ENCODE measurements at regions not wholly inside any gene's neighbourhood (a gene's known extent, or its start where the extent isn't known, plus 50 kb on each side); places are given as distances from the start of the nearest gene placed in this dataset.

- no peak for DNase-seq (ENCODE audit: low read depth)
- no peak overlapping the region for H3K4me3 ChIP-seq (ENCODE audit: low read depth, low read length)
- TF ChIP-seq MYC (IDR thresholded peaks at IDR 0.05; ENCODE audit: low read depth, low read length) (no peak), POLR2A (IDR thresholded peaks at IDR 0.05; ENCODE audit: extremely low read depth, insufficient read length) (no peak)
- TF ChIP-seq, protein P1, sequence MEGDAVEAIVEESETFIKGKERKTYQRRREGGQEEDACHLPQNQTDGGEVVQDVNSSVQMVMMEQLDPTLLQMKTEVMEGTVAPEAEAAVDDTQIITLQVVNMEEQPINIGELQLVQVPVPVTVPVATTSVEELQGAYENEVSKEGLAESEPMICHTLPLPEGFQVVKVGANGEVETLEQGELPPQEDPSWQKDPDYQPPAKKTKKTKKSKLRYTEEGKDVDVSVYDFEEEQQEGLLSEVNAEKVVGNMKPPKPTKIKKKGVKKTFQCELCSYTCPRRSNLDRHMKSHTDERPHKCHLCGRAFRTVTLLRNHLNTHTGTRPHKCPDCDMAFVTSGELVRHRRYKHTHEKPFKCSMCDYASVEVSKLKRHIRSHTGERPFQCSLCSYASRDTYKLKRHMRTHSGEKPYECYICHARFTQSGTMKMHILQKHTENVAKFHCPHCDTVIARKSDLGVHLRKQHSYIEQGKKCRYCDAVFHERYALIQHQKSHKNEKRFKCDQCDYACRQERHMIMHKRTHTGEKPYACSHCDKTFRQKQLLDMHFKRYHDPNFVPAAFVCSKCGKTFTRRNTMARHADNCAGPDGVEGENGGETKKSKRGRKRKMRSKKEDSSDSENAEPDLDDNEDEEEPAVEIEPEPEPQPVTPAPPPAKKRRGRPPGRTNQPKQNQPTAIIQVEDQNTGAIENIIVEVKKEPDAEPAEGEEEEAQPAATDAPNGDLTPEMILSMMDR (IDR thresholded peaks at IDR 0.05; ENCODE audit: low read depth, low read length): no peak
- TF ChIP-seq, protein P2, sequence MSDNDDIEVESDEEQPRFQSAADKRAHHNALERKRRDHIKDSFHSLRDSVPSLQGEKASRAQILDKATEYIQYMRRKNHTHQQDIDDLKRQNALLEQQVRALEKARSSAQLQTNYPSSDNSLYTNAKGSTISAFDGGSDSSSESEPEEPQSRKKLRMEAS (IDR thresholded peaks at IDR 0.05; ENCODE audit: low read depth, low read length): no peak
Observed at GRCh38 chr12:24244801-24245200, 295.3 kb upstream of the SOX5 start.

GRCh38 chr12:24244231-24244630, 294.8 kb upstream of the SOX5 start:
- DNase-seq (ENCODE audit: low read depth): no peak

DNA sequence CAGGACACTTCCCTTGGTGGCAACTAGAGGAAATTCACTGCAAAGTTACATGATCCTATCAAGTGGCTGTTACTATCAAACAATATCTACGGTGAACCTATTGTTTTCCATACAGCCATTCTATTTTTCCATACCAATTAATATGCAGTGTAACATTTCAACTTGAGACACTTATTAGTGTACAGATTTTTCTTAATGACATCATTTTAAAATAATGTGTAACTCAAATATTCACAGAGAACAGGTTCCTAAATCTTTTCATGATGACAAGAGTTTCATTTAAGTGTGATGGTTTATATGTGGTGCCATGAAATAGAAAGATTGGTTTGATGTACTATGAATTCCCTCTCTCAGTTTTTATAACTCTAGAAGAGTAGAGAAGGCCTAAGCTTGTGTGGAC, 291.2 kb upstream of the SOX5 start:
- no peak for DNase-seq (ENCODE audit: low read depth)
- TF ChIP-seq MYC (IDR thresholded peaks at IDR 0.05; ENCODE audit: low read depth, low read length): no peak
- TF ChIP-seq, protein P1 (IDR thresholded peaks at IDR 0.05; ENCODE audit: low read depth, low read length): no peak
- no peak for TF ChIP-seq POLR2A (IDR thresholded peaks at IDR 0.05; ENCODE audit: extremely low read depth, insufficient read length)
- TF ChIP-seq, protein P2 (IDR thresholded peaks at IDR 0.05; ENCODE audit: low read depth, low read length): no peak
- no peak overlapping the region for H3K4me3 ChIP-seq (ENCODE audit: low read depth, low read length)

More at GRCh38 chr12:24244231-24244630, 294.8 kb upstream of the SOX5 start:
- H3K4me3 ChIP-seq (ENCODE audit: low read depth, low read length): no peak overlapping the region
- TF ChIP-seq, protein P2 (IDR thresholded peaks at IDR 0.05; ENCODE audit: low read depth, low read length): no peak

DNA sequence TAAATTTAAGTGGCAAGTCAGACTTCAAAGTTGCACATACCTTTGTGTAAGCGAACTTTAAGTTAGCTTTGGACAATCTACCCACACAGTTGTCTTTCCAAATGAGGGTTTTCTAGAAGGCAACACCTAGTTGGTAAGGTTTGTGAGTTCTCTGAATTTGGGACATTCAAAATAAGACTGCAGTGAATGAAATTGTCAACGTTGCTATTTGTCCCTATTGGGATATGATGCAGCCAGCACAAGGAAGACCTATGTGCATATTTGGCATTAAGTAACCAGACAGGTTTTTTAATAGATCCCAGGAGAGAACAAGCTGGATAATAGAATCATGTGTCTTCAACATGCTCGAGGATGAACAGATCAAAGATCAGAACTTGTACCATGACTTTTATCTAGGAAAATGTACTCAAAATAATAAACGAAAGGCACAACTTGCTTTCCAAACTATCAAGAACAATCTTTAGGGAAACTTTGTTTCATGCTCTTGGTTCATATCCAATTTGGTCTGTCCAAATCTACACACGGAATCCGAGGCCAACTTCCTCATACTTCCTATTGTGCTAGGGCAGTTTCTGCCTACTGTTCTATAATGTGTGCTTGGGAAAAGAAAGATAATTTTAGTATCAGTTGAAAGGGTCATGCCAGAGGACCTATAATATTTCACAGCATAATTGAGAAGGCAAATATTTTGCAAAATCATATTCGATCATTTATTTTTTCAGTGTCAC, 284.2 kb upstream of the SOX5 start:
- H3K4me3 ChIP-seq (ENCODE audit: low read depth, low read length): no peak overlapping the region
- no peak for DNase-seq (ENCODE audit: low read depth)
- TF ChIP-seq POLR2A (IDR thresholded peaks at IDR 0.05; ENCODE audit: extremely low read depth, insufficient read length): no peak
- TF ChIP-seq MYC (IDR thresholded peaks at IDR 0.05; ENCODE audit: low read depth, low read length): no peak
- TF ChIP-seq, protein P1 (IDR thresholded peaks at IDR 0.05; ENCODE audit: low read depth, low read length): no peak
- TF ChIP-seq, protein P2 (IDR thresholded peaks at IDR 0.05; ENCODE audit: low read depth, low read length): no peak

DNA sequence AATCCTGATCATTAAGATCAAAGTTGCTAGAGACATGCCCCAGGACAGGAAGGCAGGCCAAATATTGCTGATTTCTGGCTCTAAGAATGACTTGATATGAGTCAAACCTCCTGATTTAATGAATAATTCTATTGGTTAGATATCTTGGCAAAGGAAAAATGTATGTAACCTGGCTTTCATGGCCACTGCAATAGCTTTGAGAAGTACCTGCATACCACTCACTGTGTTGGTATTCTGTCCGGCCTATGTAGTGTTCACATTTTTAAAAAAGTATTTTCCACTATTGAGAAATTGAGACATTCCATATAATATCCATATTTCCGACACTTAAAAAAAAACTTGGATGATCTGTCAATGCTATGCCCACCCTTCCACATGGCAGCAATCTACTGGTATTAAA, 283.1 kb upstream of the SOX5 start:
- no peak for DNase-seq (ENCODE audit: low read depth)
- no peak overlapping the region for H3K4me3 ChIP-seq (ENCODE audit: low read depth, low read length)
- TF ChIP-seq, protein P1 (IDR thresholded peaks at IDR 0.05; ENCODE audit: low read depth, low read length): no peak
- TF ChIP-seq, protein P2 (IDR thresholded peaks at IDR 0.05; ENCODE audit: low read depth, low read length): no peak

- H3K4me3 ChIP-seq (ENCODE audit: low read depth, low read length): no peak overlapping the region
- DNase-seq (ENCODE audit: low read depth): no peak
- TF ChIP-seq, protein P1 (IDR thresholded peaks at IDR 0.05; ENCODE audit: low read depth, low read length): no peak
- TF ChIP-seq MYC (IDR thresholded peaks at IDR 0.05; ENCODE audit: low read depth, low read length) (no peak), POLR2A (IDR thresholded peaks at IDR 0.05; ENCODE audit: extremely low read depth, insufficient read length) (no peak)
- TF ChIP-seq, protein P2 (IDR thresholded peaks at IDR 0.05; ENCODE audit: low read depth, low read length): no peak
Observed at GRCh38 chr12:24231298-24231697, 281.8 kb upstream of the SOX5 start.

All from NB4 (cell line).